ENCODE measurements at regions not wholly inside any gene's neighbourhood (a gene's known extent, or its start where the extent isn't known, plus 50 kb on each side); places are given as distances from the start of the nearest gene placed in this dataset.

DNA sequence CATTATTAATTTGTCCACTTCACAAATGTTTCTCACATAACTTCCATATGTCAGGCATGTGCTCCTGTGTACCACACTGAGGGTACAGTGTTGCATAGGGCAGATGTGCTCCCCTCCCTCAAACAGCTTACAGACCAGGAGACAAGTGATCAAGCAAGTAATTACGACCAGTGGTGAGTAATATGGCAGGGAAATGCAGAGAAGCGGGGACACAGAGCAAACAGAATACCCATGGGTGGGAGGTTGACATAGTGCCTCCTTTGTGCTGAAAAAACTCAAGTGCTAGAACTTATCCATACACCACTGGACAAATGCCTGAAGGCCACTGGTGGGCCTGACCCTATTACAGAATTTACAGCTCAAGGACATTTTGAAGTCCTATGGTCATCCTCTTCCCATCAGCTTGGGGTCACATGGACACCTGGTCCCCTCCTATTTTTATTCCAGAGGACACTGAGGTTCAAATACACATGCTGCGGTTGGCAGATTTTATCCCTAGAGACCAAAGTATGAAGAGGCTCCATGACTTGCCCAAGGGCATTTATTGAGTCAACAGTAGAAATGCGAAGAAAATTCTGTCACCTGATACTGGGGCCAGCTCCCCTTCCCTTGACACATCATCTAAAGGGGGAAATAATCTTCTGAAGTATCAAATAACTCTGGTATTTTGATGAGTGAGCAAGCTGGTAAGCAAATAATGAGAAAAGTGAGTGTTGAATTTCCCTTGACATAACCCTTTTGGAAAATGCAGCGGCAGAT, 116.6 kb downstream of the QRSL1 start:
- TF ChIP-seq, protein P1, sequence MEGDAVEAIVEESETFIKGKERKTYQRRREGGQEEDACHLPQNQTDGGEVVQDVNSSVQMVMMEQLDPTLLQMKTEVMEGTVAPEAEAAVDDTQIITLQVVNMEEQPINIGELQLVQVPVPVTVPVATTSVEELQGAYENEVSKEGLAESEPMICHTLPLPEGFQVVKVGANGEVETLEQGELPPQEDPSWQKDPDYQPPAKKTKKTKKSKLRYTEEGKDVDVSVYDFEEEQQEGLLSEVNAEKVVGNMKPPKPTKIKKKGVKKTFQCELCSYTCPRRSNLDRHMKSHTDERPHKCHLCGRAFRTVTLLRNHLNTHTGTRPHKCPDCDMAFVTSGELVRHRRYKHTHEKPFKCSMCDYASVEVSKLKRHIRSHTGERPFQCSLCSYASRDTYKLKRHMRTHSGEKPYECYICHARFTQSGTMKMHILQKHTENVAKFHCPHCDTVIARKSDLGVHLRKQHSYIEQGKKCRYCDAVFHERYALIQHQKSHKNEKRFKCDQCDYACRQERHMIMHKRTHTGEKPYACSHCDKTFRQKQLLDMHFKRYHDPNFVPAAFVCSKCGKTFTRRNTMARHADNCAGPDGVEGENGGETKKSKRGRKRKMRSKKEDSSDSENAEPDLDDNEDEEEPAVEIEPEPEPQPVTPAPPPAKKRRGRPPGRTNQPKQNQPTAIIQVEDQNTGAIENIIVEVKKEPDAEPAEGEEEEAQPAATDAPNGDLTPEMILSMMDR (IDR thresholded peaks at IDR 0.05): no peak
- no peak for TF ChIP-seq POLR2A (IDR thresholded peaks at IDR 0.05)

Data from esophagus squamous epithelium (tissue), 4 donors.